ENCODE measurements at regions not wholly inside any gene's neighbourhood (a gene's known extent, or its start where the extent isn't known, plus 50 kb on each side); places are given as distances from the start of the nearest gene placed in this dataset.

DNA sequence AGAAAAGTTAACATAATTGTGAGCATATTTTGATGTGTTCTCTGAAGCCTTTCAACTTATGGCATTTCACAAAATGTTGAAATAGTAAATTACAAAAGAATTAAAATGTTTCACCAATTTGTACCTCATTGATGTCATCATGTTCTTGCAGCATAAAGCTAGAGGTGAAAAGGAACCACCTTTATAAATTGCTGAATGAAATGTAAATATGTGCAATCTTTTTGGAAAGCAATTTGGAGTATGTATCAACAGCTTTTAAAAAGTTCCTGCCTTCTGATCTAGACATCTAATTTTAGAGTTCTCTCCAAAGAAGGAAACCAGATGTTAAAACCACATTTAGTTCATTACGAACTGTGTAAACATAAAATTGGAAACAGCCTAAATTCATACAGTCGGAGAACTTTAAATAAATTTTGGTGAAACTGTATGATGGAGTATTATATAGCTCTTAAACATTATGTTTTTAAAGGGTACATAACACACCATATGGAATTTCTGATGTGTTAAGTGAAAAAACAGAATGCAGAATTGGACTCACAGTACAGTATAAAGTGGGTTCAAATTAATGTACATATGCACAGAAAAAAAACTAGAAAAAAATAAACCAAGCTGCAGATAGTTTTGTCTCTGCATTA, 311.2 kb upstream of the NAALADL2 start:
- TF ChIP-seq CTCF (IDR thresholded peaks at IDR 0.05) (no peak), EP300 (IDR thresholded peaks at IDR 0.05) (no peak)
